ENCODE measurements at regions not wholly inside any gene's neighbourhood (a gene's known extent, or its start where the extent isn't known, plus 50 kb on each side); places are given as distances from the start of the nearest gene placed in this dataset.

DNA sequence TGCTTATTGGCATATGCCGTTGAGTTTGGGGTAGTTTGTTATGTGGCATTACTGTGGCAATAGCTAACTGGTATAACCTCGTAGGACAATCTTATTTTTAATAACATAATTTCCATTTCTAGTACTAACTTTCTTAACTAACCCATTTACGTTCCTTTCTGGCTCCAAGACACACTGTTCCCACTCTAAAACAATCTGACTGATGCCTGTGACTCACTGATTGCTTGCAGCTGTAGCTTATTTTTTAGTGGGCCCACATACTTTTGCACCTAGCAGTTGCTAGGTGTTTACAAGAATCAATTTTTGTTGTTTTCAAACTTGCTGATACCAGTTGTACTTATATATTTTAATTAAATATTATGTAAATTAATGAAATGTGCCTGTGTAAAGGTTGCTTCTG is 52.2 kb downstream of the FAT3 start:
- no peaks in the 10 kb centered on the region for H3K4me1 ChIP-seq (ENCODE audit: control extremely low read depth in 1 of 4, control insufficient read depth in 4 of 4, insufficient read depth in 4 of 4, low read length in 3 of 4)
- DNase-seq, result no peak
- no peaks in the 10 kb centered on the region for H3K27me3 ChIP-seq (replicated peaks in 2 of 5; ENCODE audit: control insufficient read depth in 4 of 5, insufficient read depth in 5 of 5, low read length in 4 of 5)
- CTCF ChIA-PET, result no interaction called here
- POLR2A ChIA-PET, result no interaction called here
- H3K36me3 ChIP-seq (ENCODE audit: control insufficient read depth in 4 of 4, insufficient read depth in 4 of 4, low read length in 3 of 4), result no peaks in the 10 kb centered on the region
- H3K9me3 ChIP-seq (ENCODE audit: control extremely low read depth in 1 of 5, control insufficient read depth in 4 of 5, insufficient read depth in 2 of 5, low read depth in 1 of 5, low read length in 4 of 5), result no peaks in the 10 kb centered on the region
- 75% methylated on average over 1 of the region's 3 CpGs for WGBS (ENCODE audit: insufficient coverage)
- no peak overlapping the region for H3K27ac ChIP-seq (ENCODE audit: insufficient read depth in 1 of 2, low read depth in 1 of 2, low read length in 2 of 2, poor library complexity in 1 of 2, severe bottlenecking in 2 of 2)
- H3K4me3 ChIP-seq (ENCODE audit: control insufficient read depth in 1 of 7, extremely low read depth in 1 of 7, insufficient read depth in 4 of 7, low read depth in 2 of 7, low read length in 6 of 7), result no peak overlapping the region

DNA sequence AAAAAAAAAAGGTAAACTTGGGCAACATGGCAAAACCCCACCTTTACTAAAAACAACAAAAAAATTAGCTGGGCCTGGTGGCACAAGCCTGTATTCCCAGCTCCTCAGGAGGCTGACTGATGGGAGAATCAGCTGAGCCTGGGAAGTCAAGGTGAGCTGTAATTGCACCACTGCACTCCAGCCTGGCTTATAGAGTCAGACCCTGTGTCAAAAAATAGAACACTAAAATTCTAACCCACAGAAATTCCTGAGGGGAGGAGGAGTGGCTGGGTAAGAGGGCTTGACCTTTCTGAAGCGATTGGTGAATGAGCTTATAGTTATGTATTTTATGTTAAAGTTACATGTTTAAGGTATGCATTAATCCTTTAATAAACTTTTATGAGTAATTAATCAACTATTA is 53.3 kb downstream of the FAT3 start:
- no peaks in the 10 kb centered on the region for H3K4me1 ChIP-seq (ENCODE audit: control extremely low read depth in 1 of 4, control insufficient read depth in 4 of 4, insufficient read depth in 4 of 4, low read length in 3 of 4)
- DNase-seq, result no peak
- H3K4me3 ChIP-seq (ENCODE audit: control insufficient read depth in 1 of 7, extremely low read depth in 1 of 7, insufficient read depth in 4 of 7, low read depth in 2 of 7, low read length in 6 of 7), result no peak overlapping the region
- H3K36me3 ChIP-seq (ENCODE audit: control insufficient read depth in 4 of 4, insufficient read depth in 4 of 4, low read length in 3 of 4), result no peaks in the 10 kb centered on the region
- no peaks in the 10 kb centered on the region for H3K27me3 ChIP-seq (replicated peaks in 2 of 5; ENCODE audit: control insufficient read depth in 4 of 5, insufficient read depth in 5 of 5, low read length in 4 of 5)
- no CpG with 5 or more reads among the region's 1 CpG for WGBS (ENCODE audit: insufficient coverage)
- H3K9me3 ChIP-seq (ENCODE audit: control extremely low read depth in 1 of 5, control insufficient read depth in 4 of 5, insufficient read depth in 2 of 5, low read depth in 1 of 5, low read length in 4 of 5), result no peaks in the 10 kb centered on the region
- H3K27ac ChIP-seq (ENCODE audit: insufficient read depth in 1 of 2, low read depth in 1 of 2, low read length in 2 of 2, poor library complexity in 1 of 2, severe bottlenecking in 2 of 2), result no peak overlapping the region
- ChIA-PET POLR2A (interaction anchor here (0.8 kb wide), 1 partner anchor 200 kb away, joined by 3 read pairs; no protein-coding TSS in a partner anchor), CTCF (no interaction called here)

DNA sequence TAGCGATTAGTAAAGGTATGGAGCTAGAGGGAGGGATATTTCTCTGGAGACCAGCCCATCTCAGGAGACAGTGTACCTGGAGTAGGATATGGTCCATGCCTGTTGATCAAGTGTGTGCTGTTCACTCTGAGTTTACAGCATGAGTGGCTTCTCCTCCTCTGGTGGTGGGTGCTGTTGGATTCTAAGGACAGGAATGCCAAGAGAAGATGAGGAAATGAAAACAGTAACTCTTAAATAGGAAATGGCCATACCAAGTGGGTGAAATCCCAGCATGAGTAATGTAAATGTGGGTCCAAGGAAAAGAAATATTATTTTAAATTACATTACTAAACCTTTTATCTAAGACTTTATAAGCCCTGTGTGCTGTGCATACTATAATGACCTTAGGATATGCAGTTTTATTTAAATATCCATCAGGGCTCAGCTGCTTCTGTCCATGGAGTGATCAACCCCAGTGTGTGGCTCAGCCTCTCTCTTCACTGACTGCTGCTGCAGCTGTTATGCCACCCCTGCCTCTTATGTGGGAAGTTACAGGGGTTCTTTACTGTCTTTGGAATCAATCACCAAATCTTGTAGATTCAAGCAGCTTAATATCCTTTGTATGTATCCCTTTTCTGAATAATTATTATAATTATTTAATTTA is 54.3 kb downstream of the FAT3 start:
- Histone ChIP-seq H3K4me1 (ENCODE audit: control extremely low read depth in 1 of 4, control insufficient read depth in 4 of 4, insufficient read depth in 4 of 4, low read length in 3 of 4) (no peaks in the 10 kb centered on the region), H3K27me3 (replicated peaks in 2 of 5; ENCODE audit: control insufficient read depth in 4 of 5, insufficient read depth in 5 of 5, low read length in 4 of 5) (no peaks in the 10 kb centered on the region), H3K27ac (ENCODE audit: insufficient read depth in 1 of 2, low read depth in 1 of 2, low read length in 2 of 2, poor library complexity in 1 of 2, severe bottlenecking in 2 of 2) (no peak overlapping the region), H3K4me3 (ENCODE audit: control insufficient read depth in 1 of 7, extremely low read depth in 1 of 7, insufficient read depth in 4 of 7, low read depth in 2 of 7, low read length in 6 of 7) (no peak overlapping the region), H3K36me3 (ENCODE audit: control insufficient read depth in 4 of 4, insufficient read depth in 4 of 4, low read length in 3 of 4) (no peaks in the 10 kb centered on the region), H3K9me3 (ENCODE audit: control extremely low read depth in 1 of 5, control insufficient read depth in 4 of 5, insufficient read depth in 2 of 5, low read depth in 1 of 5, low read length in 4 of 5) (no peaks in the 10 kb centered on the region)
- CTCF ChIA-PET, result no interaction called here
- 100% methylated on average over 1 of the region's 1 CpG for WGBS (ENCODE audit: insufficient coverage)
- POLR2A ChIA-PET, result no interaction called here
- no peak for DNase-seq

DNA sequence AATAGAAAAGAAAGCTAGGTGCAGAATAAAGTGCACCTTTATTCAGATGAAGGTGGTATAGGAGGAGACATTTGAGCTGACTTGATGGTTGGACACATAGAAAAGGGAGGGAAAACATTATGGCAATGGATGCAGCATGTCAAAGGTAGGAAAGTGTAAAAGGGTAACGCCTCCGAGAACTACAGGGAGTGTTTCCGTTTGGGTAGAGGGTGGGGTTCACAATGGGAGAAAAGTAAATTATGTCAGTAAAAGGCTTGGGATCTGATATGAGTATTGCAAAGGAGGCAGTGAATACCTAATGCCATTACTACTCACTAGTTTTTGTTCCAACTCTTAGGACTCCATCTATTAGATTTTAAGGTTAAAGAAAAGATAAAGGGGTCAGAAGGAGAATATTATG is 59.5 kb downstream of the FAT3 start:
- CTCF ChIA-PET, result no interaction called here

DNA sequence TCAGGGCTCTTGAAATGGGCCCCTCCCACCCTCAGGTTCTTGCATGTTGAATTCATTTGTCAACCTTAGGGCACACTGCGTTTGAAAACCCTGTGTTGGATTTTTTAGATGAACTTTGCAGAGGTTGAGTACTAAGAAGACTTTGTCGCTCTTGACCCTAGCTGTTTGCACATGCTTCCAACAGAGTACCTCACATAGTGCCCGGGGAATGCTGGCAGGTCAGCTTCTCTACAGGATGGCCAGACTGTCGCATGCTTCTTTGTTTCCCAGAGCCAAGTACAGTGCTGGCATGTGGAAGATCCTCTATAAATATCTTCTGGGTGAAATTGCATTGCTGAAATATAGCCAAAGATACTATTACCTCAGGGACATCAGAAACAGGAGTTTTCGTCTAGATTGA is 59.9 kb downstream of the FAT3 start:
- H3K4me1 ChIP-seq (ENCODE audit: control extremely low read depth in 1 of 4, control insufficient read depth in 4 of 4, insufficient read depth in 4 of 4, low read length in 3 of 4), result no peaks in the 10 kb centered on the region
- POLR2A ChIA-PET, result no interaction called here
- H3K27me3 ChIP-seq (replicated peaks in 2 of 5; ENCODE audit: control insufficient read depth in 4 of 5, insufficient read depth in 5 of 5, low read length in 4 of 5), result no peaks in the 10 kb centered on the region
- no peaks in the 10 kb centered on the region for H3K36me3 ChIP-seq (ENCODE audit: control insufficient read depth in 4 of 4, insufficient read depth in 4 of 4, low read length in 3 of 4)
- 97% methylated on average over 5 of the region's 5 CpGs for WGBS (ENCODE audit: insufficient coverage)
- H3K9me3 ChIP-seq (ENCODE audit: control extremely low read depth in 1 of 5, control insufficient read depth in 4 of 5, insufficient read depth in 2 of 5, low read depth in 1 of 5, low read length in 4 of 5), result no peaks in the 10 kb centered on the region
- CTCF ChIA-PET, result no interaction called here
- no peak for DNase-seq
- no peak overlapping the region for H3K4me3 ChIP-seq (ENCODE audit: control insufficient read depth in 1 of 7, extremely low read depth in 1 of 7, insufficient read depth in 4 of 7, low read depth in 2 of 7, low read length in 6 of 7)
- H3K27ac ChIP-seq (ENCODE audit: insufficient read depth in 1 of 2, low read depth in 1 of 2, low read length in 2 of 2, poor library complexity in 1 of 2, severe bottlenecking in 2 of 2), result no peak overlapping the region

More for the DNA sequence above, 59.5 kb downstream of the FAT3 start:
- H3K9me3 ChIP-seq (ENCODE audit: control extremely low read depth in 1 of 5, control insufficient read depth in 4 of 5, insufficient read depth in 2 of 5, low read depth in 1 of 5, low read length in 4 of 5), result no peaks in the 10 kb centered on the region
- H3K27me3 ChIP-seq (replicated peaks in 2 of 5; ENCODE audit: control insufficient read depth in 4 of 5, insufficient read depth in 5 of 5, low read length in 4 of 5), result no peaks in the 10 kb centered on the region
- DNase-seq, result no peak
- POLR2A ChIA-PET, result no interaction called here
- H3K27ac ChIP-seq (ENCODE audit: insufficient read depth in 1 of 2, low read depth in 1 of 2, low read length in 2 of 2, poor library complexity in 1 of 2, severe bottlenecking in 2 of 2), result no peak overlapping the region
- H3K4me3 ChIP-seq (ENCODE audit: control insufficient read depth in 1 of 7, extremely low read depth in 1 of 7, insufficient read depth in 4 of 7, low read depth in 2 of 7, low read length in 6 of 7), result no peak overlapping the region
- H3K4me1 ChIP-seq (ENCODE audit: control extremely low read depth in 1 of 4, control insufficient read depth in 4 of 4, insufficient read depth in 4 of 4, low read length in 3 of 4), result no peaks in the 10 kb centered on the region
- WGBS (ENCODE audit: insufficient coverage), result 90% methylated on average over 2 of the region's 3 CpGs
- H3K36me3 ChIP-seq (ENCODE audit: control insufficient read depth in 4 of 4, insufficient read depth in 4 of 4, low read length in 3 of 4), result no peaks in the 10 kb centered on the region

DNA sequence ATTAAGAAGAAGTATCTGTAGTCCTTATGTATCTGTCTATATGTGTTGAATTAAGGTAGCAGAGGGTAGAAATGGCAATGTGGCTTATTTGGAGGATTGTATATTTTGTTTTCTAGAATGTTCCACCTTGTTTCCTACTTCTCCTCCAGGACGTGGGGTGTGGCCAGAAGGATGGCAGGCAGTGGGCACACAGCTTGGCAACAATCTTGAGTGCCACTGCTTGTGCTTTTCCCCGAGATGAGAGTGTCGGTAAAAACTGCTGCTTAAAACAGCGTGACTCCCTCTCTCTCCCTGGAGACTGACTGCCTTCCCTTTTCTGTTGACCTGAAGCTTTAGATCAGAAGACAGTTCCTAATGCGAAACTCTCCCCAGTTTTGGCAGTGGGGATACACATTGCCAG is 61.2 kb downstream of the FAT3 start:
- H3K27me3 ChIP-seq (replicated peaks in 2 of 5; ENCODE audit: control insufficient read depth in 4 of 5, insufficient read depth in 5 of 5, low read length in 4 of 5), result no peaks in the 10 kb centered on the region
- POLR2A ChIA-PET, result no interaction called here
- WGBS (ENCODE audit: insufficient coverage), result 93% methylated on average over 4 of the region's 5 CpGs
- no peaks in the 10 kb centered on the region for H3K36me3 ChIP-seq (ENCODE audit: control insufficient read depth in 4 of 4, insufficient read depth in 4 of 4, low read length in 3 of 4)
- no peak overlapping the region for H3K27ac ChIP-seq (ENCODE audit: insufficient read depth in 1 of 2, low read depth in 1 of 2, low read length in 2 of 2, poor library complexity in 1 of 2, severe bottlenecking in 2 of 2)
- CTCF ChIA-PET, result interaction anchor here (0.6 kb wide), 1 partner anchor 917 kb away, joined by 4 read pairs; no protein-coding TSS in a partner anchor
- DNase-seq, result no peak
- no peaks in the 10 kb centered on the region for H3K9me3 ChIP-seq (ENCODE audit: control extremely low read depth in 1 of 5, control insufficient read depth in 4 of 5, insufficient read depth in 2 of 5, low read depth in 1 of 5, low read length in 4 of 5)
- H3K4me1 ChIP-seq (ENCODE audit: control extremely low read depth in 1 of 4, control insufficient read depth in 4 of 4, insufficient read depth in 4 of 4, low read length in 3 of 4), result no peaks in the 10 kb centered on the region
- no peak overlapping the region for H3K4me3 ChIP-seq (ENCODE audit: control insufficient read depth in 1 of 7, extremely low read depth in 1 of 7, insufficient read depth in 4 of 7, low read depth in 2 of 7, low read length in 6 of 7)

DNA sequence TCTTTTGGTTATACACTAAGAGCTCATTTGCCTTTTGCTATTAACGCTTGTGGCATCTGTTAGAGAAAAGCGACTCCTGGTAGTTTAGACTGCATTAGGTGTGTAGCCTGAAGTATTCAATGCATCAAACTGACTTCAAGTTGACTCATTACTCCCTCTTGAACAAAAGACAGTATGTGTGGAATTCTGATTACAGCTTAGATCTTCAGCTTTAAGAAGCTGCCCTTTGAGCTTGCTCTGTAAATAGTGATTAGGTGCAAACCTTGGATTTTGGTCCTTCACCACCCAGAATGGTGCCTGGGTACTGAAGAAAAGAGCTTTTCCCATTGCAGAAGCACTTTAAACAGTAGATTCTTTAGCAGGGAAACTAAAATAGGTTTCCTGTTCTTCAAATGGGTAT is 62.1 kb downstream of the FAT3 start:
- H3K27ac ChIP-seq (ENCODE audit: insufficient read depth in 1 of 2, low read depth in 1 of 2, low read length in 2 of 2, poor library complexity in 1 of 2, severe bottlenecking in 2 of 2), result no peak overlapping the region
- H3K36me3 ChIP-seq (ENCODE audit: control insufficient read depth in 4 of 4, insufficient read depth in 4 of 4, low read length in 3 of 4), result no peaks in the 10 kb centered on the region
- ChIA-PET CTCF (interaction anchor here (1.1 kb wide), 1 partner anchor 12 kb away, joined by 3 read pairs; no protein-coding TSS in a partner anchor), POLR2A (no interaction called here)
- H3K4me3 ChIP-seq (ENCODE audit: control insufficient read depth in 1 of 7, extremely low read depth in 1 of 7, insufficient read depth in 4 of 7, low read depth in 2 of 7, low read length in 6 of 7), result no peak overlapping the region
- no peaks in the 10 kb centered on the region for H3K27me3 ChIP-seq (replicated peaks in 2 of 5; ENCODE audit: control insufficient read depth in 4 of 5, insufficient read depth in 5 of 5, low read length in 4 of 5)
- no peaks in the 10 kb centered on the region for H3K9me3 ChIP-seq (ENCODE audit: control extremely low read depth in 1 of 5, control insufficient read depth in 4 of 5, insufficient read depth in 2 of 5, low read depth in 1 of 5, low read length in 4 of 5)
- WGBS (ENCODE audit: insufficient coverage), result 80% methylated on average over 1 of the region's 2 CpGs
- H3K4me1 ChIP-seq (ENCODE audit: control extremely low read depth in 1 of 4, control insufficient read depth in 4 of 4, insufficient read depth in 4 of 4, low read length in 3 of 4), result no peaks in the 10 kb centered on the region
- DNase-seq, result no peak
